ENCODE measurements at regions not wholly inside any gene's neighbourhood (a gene's known extent, or its start where the extent isn't known, plus 50 kb on each side); places are given as distances from the start of the nearest gene placed in this dataset.
"Not testable (repeated sequence)": the region's sequence is repeated elsewhere in the genome, so short reads cannot be mapped to it uniquely, and the experiment has no call there.

DNA sequence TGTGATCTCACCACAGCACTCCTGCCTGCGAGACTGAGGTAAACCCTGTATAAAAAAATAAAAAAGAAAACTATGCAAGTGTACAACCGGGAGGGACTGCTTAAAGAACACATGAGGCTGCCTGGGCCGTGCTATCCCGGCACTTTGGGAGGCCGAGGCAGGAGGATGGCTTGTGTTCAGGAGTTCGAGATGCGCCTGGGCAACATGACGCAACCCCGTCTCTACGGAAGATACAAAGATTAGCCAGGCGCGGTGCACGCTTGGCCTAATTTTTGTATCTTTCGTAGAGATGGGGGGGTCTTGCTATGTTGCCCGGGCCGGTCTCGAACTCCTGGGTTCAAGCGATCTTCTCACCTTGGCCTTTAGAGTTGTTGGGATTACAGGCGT lies 75.2 kb upstream of the ERV3-1 start:
- H3F3A ChIP-seq (ENCODE audit: insufficient read depth, low read length, poor library complexity, severe bottlenecking); H3K27me3 ChIP-seq (ENCODE audit: insufficient read depth, low read depth, low read length); H3K9ac ChIP-seq (ENCODE audit: low read length); H3K27ac ChIP-seq (ENCODE audit: low read length); H3K79me2 ChIP-seq (replicated peaks; ENCODE audit: insufficient read depth, low read length); H3K36me3 ChIP-seq (ENCODE audit: insufficient read depth, low read length); H3K9me3 ChIP-seq (ENCODE audit: low read length); H3K9me2 ChIP-seq (ENCODE audit: insufficient read depth, low read length); H2AFZ ChIP-seq (ENCODE audit: low read depth, low read length); H3K4me2 ChIP-seq (ENCODE audit: low read length); H4K20me1 ChIP-seq (ENCODE audit: insufficient read depth): not testable (repeated sequence)
- peak overlapping the region; percentile 68 for H3K4me3 ChIP-seq (ENCODE audit: low read length)

DNA sequence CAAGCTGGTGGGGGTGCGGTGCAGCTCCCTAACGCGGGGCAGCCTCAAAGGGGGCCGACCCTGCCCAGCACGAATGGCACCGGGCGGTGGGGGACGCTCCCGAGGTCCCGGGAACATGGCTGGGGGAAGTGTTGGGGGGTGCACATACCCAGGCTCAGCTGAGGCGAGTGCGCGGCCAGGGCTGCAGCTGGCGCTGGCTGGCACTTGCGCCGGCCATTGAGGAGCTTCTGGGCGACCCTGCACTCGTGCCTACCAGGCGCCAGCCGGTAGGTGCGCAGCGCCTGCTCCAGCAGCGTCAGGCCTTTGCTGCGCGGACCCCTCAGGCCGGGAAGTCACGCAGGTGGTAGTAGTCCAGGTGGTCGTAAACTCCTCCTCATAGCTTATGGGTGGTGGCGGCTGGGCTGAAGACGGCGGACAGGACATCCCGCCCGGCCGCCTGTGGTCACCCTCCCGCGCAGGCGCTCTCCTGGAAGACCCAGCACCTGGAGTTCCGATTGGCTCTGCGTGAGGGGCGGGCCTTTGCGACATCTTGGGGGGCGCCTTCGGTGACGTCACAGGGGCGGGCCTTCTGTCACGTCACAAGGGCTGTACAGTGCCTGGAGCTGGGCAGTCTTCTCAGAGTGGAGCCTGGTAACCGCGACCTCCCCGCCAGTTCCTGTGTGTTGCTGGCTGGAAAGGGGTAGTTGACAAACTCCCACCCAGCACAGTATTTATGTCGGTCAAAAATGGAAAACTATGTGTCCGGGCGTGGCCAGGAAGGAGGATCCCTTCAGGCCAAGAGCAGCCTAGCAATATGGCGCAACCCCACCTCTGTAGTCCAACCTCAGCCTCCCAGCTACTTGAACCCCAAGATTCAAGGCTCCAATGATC lies 74.5 kb upstream of the ERV3-1 start:
- not testable (repeated sequence) for H3K9me3 ChIP-seq (ENCODE audit: low read length); H4K20me1 ChIP-seq (ENCODE audit: insufficient read depth); H2AFZ ChIP-seq (ENCODE audit: low read depth, low read length); H3K27ac ChIP-seq (ENCODE audit: low read length); H3F3A ChIP-seq (ENCODE audit: insufficient read depth, low read length, poor library complexity, severe bottlenecking); H3K4me2 ChIP-seq (ENCODE audit: low read length); H3K27me3 ChIP-seq (ENCODE audit: insufficient read depth, low read depth, low read length); H3K79me2 ChIP-seq (replicated peaks; ENCODE audit: insufficient read depth, low read length); H3K36me3 ChIP-seq (ENCODE audit: insufficient read depth, low read length); H3K9me2 ChIP-seq (ENCODE audit: insufficient read depth, low read length)
- H3K4me3 ChIP-seq (ENCODE audit: low read length), result peak overlapping the region; percentile 68
- H3K9ac ChIP-seq (ENCODE audit: low read length), result peak overlapping the region; percentile 63

DNA sequence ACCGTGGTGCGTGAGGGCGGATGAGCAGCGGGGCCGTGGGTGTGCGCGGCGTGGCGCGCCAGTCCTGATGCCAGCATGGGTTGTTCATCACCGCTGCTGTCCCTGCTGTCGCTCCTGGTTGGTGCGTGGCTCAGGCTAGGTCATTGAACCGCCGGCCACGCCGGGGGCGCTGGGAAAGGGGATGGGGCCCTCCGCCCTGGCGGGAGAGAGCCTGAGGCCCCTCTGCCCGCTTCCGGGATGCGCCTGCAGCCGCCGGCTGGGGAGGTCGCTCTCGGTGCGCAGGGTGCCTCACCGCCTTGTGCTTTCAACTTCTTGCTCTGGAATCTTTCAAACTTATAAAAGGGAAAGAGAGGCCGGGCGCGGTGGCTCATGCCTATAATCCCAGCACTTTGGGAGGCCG lies 68.5 kb upstream of the ERV3-1 start:
- not testable (repeated sequence) for H3K9ac ChIP-seq (ENCODE audit: low read length); H4K20me1 ChIP-seq (ENCODE audit: insufficient read depth); H3K9me2 ChIP-seq (ENCODE audit: insufficient read depth, low read length); H3K27me3 ChIP-seq (ENCODE audit: insufficient read depth, low read depth, low read length); H3K4me3 ChIP-seq (ENCODE audit: low read length); H3K9me3 ChIP-seq (ENCODE audit: low read length); H3F3A ChIP-seq (ENCODE audit: insufficient read depth, low read length, poor library complexity, severe bottlenecking); H3K4me2 ChIP-seq (ENCODE audit: low read length); H3K36me3 ChIP-seq (ENCODE audit: insufficient read depth, low read length); H2AFZ ChIP-seq (ENCODE audit: low read depth, low read length); H3K79me2 ChIP-seq (replicated peaks; ENCODE audit: insufficient read depth, low read length); H3K27ac ChIP-seq (ENCODE audit: low read length)

DNA sequence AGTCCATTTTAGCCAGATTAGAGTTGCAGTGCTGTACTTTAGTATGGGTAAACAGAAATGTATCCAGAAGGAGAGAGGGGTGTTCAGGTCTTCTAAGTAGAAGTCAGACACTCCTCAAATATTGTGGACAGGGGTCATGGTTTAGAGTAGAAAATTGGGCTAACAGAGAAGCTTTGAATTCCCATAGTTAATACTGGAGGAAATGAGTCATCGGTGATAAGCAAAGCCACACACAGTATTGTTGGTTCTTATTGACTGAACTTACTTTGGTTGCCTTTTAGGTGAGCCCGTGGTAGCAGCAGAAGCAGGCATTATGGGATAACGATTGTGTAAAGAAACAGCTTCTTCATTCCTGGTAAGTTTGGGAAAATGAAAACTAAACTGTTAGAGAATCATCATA lies 66.7 kb upstream of the ERV3-1 start:
- H3K9me3 ChIP-seq (ENCODE audit: low read length); H3K27ac ChIP-seq (ENCODE audit: low read length); H3K36me3 ChIP-seq (ENCODE audit: insufficient read depth, low read length); H3F3A ChIP-seq (ENCODE audit: insufficient read depth, low read length, poor library complexity, severe bottlenecking); H3K9me2 ChIP-seq (ENCODE audit: insufficient read depth, low read length); H4K20me1 ChIP-seq (ENCODE audit: insufficient read depth); H3K27me3 ChIP-seq (ENCODE audit: insufficient read depth, low read depth, low read length); H3K9ac ChIP-seq (ENCODE audit: low read length); H3K4me3 ChIP-seq (ENCODE audit: low read length); H3K4me2 ChIP-seq (ENCODE audit: low read length); H2AFZ ChIP-seq (ENCODE audit: low read depth, low read length); H3K79me2 ChIP-seq (replicated peaks; ENCODE audit: insufficient read depth, low read length): not testable (repeated sequence)

DNA sequence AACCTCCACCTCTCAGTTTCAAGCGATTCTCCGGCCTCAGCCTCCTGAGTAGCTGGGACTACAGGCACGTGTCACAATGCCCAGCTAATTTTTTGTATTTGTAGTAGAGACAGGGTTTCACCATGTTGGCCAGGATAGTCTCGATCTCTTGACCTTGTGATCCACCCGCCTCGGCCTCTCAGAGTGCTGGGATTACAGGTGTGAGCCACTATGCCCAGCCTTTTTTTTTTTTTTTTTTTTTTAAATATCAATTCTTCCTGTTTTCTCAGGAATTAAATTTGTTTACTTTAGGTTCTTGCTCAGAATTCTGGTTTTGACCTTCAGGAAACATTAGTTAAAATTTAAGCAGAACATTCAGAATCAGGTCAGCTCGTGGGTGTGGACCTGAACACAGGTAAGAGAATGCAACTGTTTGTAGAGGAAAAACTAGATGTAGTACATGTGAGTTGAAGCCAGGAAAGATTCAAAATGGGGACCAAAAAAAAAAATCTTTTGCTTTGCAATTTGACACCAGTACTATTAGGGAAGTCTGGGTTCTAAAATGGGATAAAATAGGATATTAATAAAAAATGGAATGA lies 65.5 kb upstream of the ERV3-1 start:
- H4K20me1 ChIP-seq (ENCODE audit: insufficient read depth); H3F3A ChIP-seq (ENCODE audit: insufficient read depth, low read length, poor library complexity, severe bottlenecking); H3K36me3 ChIP-seq (ENCODE audit: insufficient read depth, low read length); H3K9me2 ChIP-seq (ENCODE audit: insufficient read depth, low read length); H3K9me3 ChIP-seq (ENCODE audit: low read length); H3K27me3 ChIP-seq (ENCODE audit: insufficient read depth, low read depth, low read length); H3K4me2 ChIP-seq (ENCODE audit: low read length); H3K79me2 ChIP-seq (replicated peaks; ENCODE audit: insufficient read depth, low read length); H3K4me3 ChIP-seq (ENCODE audit: low read length); H3K9ac ChIP-seq (ENCODE audit: low read length); H2AFZ ChIP-seq (ENCODE audit: low read depth, low read length); H3K27ac ChIP-seq (ENCODE audit: low read length): not testable (repeated sequence)

DNA sequence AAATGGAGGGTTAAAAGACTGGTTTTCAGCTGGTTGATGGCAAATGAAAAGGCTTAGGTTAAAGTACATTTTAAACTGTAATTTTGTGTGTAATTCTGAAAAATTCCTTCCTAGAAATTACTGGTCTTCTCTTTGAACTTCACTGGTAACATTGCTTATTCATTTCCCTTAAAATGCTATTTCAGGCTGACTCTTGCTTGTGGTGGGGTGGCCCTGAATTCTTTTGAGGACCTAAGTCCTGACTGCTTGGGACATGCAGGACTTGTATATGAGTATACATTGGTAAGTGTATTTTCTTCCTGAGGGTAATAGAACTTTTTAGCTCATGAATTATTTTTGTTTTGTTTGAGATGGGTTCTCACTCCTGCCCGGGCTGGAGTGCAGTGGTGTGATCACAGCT lies 63.0 kb upstream of the ERV3-1 start:
- H4K20me1 ChIP-seq (ENCODE audit: insufficient read depth); H3K27me3 ChIP-seq (ENCODE audit: insufficient read depth, low read depth, low read length); H3K79me2 ChIP-seq (replicated peaks; ENCODE audit: insufficient read depth, low read length); H3F3A ChIP-seq (ENCODE audit: insufficient read depth, low read length, poor library complexity, severe bottlenecking); H3K9ac ChIP-seq (ENCODE audit: low read length); H3K27ac ChIP-seq (ENCODE audit: low read length); H3K36me3 ChIP-seq (ENCODE audit: insufficient read depth, low read length); H3K4me2 ChIP-seq (ENCODE audit: low read length); H3K4me3 ChIP-seq (ENCODE audit: low read length); H3K9me2 ChIP-seq (ENCODE audit: insufficient read depth, low read length); H3K9me3 ChIP-seq (ENCODE audit: low read length); H2AFZ ChIP-seq (ENCODE audit: low read depth, low read length): not testable (repeated sequence)
